GM23248 (cell line): ENCODE measurements at regions not wholly inside any gene's neighbourhood (a gene's known extent, or its start where the extent isn't known, plus 50 kb on each side); places are given as distances from the start of the nearest gene placed in this dataset.

Source experiments
- EZH2 ChIP-seq: fragments of 200-600 bp; sonication (generic); IDR thresholded peaks from 2 replicates; pipeline ENCODE4 v1.6.1; 2018; ENCODE audit warnings: antibody characterized with exemption, mild to moderate bottlenecking; ENCODE audit not compliant: insufficient read depth, poor library complexity, severe bottlenecking
- EZH2phosphoT487 ChIP-seq: fragments of 200-600 bp; sonication (generic); IDR thresholded peaks from 2 replicates; pipeline ENCODE4 v1.6.1; 2018; ENCODE audit warnings: antibody characterized with exemption, moderate library complexity, mild to moderate bottlenecking, low read depth; ENCODE audit not compliant: insufficient read depth

- TF ChIP-seq EZH2phosphoT487 (no peak), EZH2 (no peak)
These were observed 57.5 kb downstream of the RIN2 start for GRCh38 chr20:19815553-19815991.
